ENCODE measurements at regions not wholly inside any gene's neighbourhood (a gene's known extent, or its start where the extent isn't known, plus 50 kb on each side); places are given as distances from the start of the nearest gene placed in this dataset.

GRCh38 chr3:124275412-124275811 is 283.5 kb upstream of the ROPN1 start:
- ChIA-PET POLR2A (no interaction called here), CTCF (ENCODE audit: unreplicated experiment) (no interaction called here)
- H3K79me2 ChIP-seq (ENCODE audit: insufficient read depth, low read depth, low read length): no peaks in the 10 kb centered on the region
- H4K20me1 ChIP-seq (ENCODE audit: insufficient read depth, low read length): no peaks in the 10 kb centered on the region
- H3K36me3 ChIP-seq (ENCODE audit: insufficient read depth, low read length): no peaks in the 10 kb centered on the region
- no peak for DNase-seq (ENCODE audit: low spot score)
- H3K4me3 ChIP-seq (ENCODE audit: low read depth, low read length, poor library complexity, severe bottlenecking): no peak overlapping the region
- no peaks in the 10 kb centered on the region for H3K4me1 ChIP-seq (ENCODE audit: insufficient read depth, low read length, poor library complexity, severe bottlenecking)
- TF ChIP-seq CTCF (conservative IDR thresholded peaks at IDR 0.05; ENCODE audit: low read length) (no peak), EZH2phosphoT487 (IDR thresholded peaks at IDR 0.05; ENCODE audit: borderline replicate concordance, low read depth, low read length) (no peak)
- no peaks in the 10 kb centered on the region for H3K9me2 ChIP-seq (ENCODE audit: insufficient read depth, low read length)
- H3K9me3 ChIP-seq (ENCODE audit: low read length): no peaks in the 10 kb centered on the region
- H3K27ac ChIP-seq (ENCODE audit: low read depth, low read length, poor library complexity, severe bottlenecking): no peak overlapping the region
- no TSS peak for BruUV-seq (replicated peaks)
- no peak overlapping the region for H2AFZ ChIP-seq (ENCODE audit: low read length)
- no peak overlapping the region for H3K4me2 ChIP-seq (ENCODE audit: low read length)
- intact Hi-C loops (cut with micrococcal nuclease; ENCODE audit: unreplicated experiment): no loop called here

GRCh38 chr3:124276133-124276532 is 284.2 kb upstream of the ROPN1 start:
- no peaks in the 10 kb centered on the region for H3K79me2 ChIP-seq (ENCODE audit: insufficient read depth, low read depth, low read length)
- no peaks in the 10 kb centered on the region for H4K20me1 ChIP-seq (ENCODE audit: insufficient read depth, low read length)
- ChIA-PET CTCF (ENCODE audit: unreplicated experiment) (no interaction called here), POLR2A (no interaction called here)
- H3K9me2 ChIP-seq (ENCODE audit: insufficient read depth, low read length): no peaks in the 10 kb centered on the region
- H2AFZ ChIP-seq (ENCODE audit: low read length): no peak overlapping the region
- intact Hi-C loops (cut with micrococcal nuclease; ENCODE audit: unreplicated experiment): no loop called here
- no peaks in the 10 kb centered on the region for H3K4me1 ChIP-seq (ENCODE audit: insufficient read depth, low read length, poor library complexity, severe bottlenecking)
- DNase-seq (ENCODE audit: low spot score): no peak
- no peak overlapping the region for H3K27ac ChIP-seq (ENCODE audit: low read depth, low read length, poor library complexity, severe bottlenecking)
- no peak overlapping the region for H3K4me3 ChIP-seq (ENCODE audit: low read depth, low read length, poor library complexity, severe bottlenecking)
- no peaks in the 10 kb centered on the region for H3K9me3 ChIP-seq (ENCODE audit: low read length)
- TF ChIP-seq EZH2phosphoT487 (IDR thresholded peaks at IDR 0.05; ENCODE audit: borderline replicate concordance, low read depth, low read length): no peak
- no peak for TF ChIP-seq CTCF (conservative IDR thresholded peaks at IDR 0.05; ENCODE audit: low read length)
- H3K36me3 ChIP-seq (ENCODE audit: insufficient read depth, low read length): no peaks in the 10 kb centered on the region
- no TSS peak for BruUV-seq (replicated peaks)
- H3K4me2 ChIP-seq (ENCODE audit: low read length): no peak overlapping the region

GRCh38 chr3:124276539-124277143 is 284.7 kb upstream of the ROPN1 start:
- TF ChIP-seq CTCF (conservative IDR thresholded peaks at IDR 0.05; ENCODE audit: low read length) (no peak), EZH2phosphoT487 (IDR thresholded peaks at IDR 0.05; ENCODE audit: borderline replicate concordance, low read depth, low read length) (no peak)
- DNase-seq (ENCODE audit: low spot score): no peak
- no peaks in the 10 kb centered on the region for H3K4me1 ChIP-seq (ENCODE audit: insufficient read depth, low read length, poor library complexity, severe bottlenecking)
- H3K4me2 ChIP-seq (ENCODE audit: low read length): no peak overlapping the region
- intact Hi-C loops (cut with micrococcal nuclease; ENCODE audit: unreplicated experiment): no loop called here
- H2AFZ ChIP-seq (ENCODE audit: low read length): no peak overlapping the region
- no peak overlapping the region for H3K27ac ChIP-seq (ENCODE audit: low read depth, low read length, poor library complexity, severe bottlenecking)
- BruUV-seq (replicated peaks): no TSS peak
- ChIA-PET CTCF (ENCODE audit: unreplicated experiment) (no interaction called here), POLR2A (no interaction called here)
- H3K4me3 ChIP-seq (ENCODE audit: low read depth, low read length, poor library complexity, severe bottlenecking): no peak overlapping the region
- H3K9me3 ChIP-seq (ENCODE audit: low read length): no peaks in the 10 kb centered on the region
- H4K20me1 ChIP-seq (ENCODE audit: insufficient read depth, low read length): no peaks in the 10 kb centered on the region
- H3K79me2 ChIP-seq (ENCODE audit: insufficient read depth, low read depth, low read length): no peaks in the 10 kb centered on the region
- H3K9me2 ChIP-seq (ENCODE audit: insufficient read depth, low read length): no peaks in the 10 kb centered on the region
- no peaks in the 10 kb centered on the region for H3K36me3 ChIP-seq (ENCODE audit: insufficient read depth, low read length)

Measured in OCI-LY7 (cell line).